Calu3 (cell line): ENCODE measurements at regions not wholly inside any gene's neighbourhood (a gene's known extent, or its start where the extent isn't known, plus 50 kb on each side); places are given as distances from the start of the nearest gene placed in this dataset.

Source experiments
- BruUV-seq: library from RNA; stranded (reverse); fragments of 400-500 nt; replicated peaks from 2 replicates; lab custom pipeline; 2021; lab: Mats Ljungman, UMichigan
- CTCF ChIA-PET: fragments of 300-600 bp; sonication (Branson Sonifier 250); formaldehyde crosslinking; loops from one replicate; lab custom pipeline; 2022; ENCODE audit warnings: antibody characterized with exemption; lab: Charles Lee
- DNase-seq: peaks from one replicate; pipeline ENCODE4 v3.0.0; 2022
- H3K27ac Mint-ChIP-seq: one replicate; pipeline ENCODE4 v1.8.0; 2022; ENCODE audit warnings: mixed read lengths; ENCODE audit not compliant: unreplicated experiment
- H3K27me3 Mint-ChIP-seq: one replicate; pipeline ENCODE4 v1.8.0; 2022; ENCODE audit warnings: mixed read lengths; ENCODE audit not compliant: unreplicated experiment
- H3K36me3 Mint-ChIP-seq: one replicate; pipeline ENCODE4 v1.8.0; 2022; ENCODE audit warnings: mild to moderate bottlenecking, moderate library complexity, mixed read lengths; ENCODE audit not compliant: insufficient read depth, unreplicated experiment
- H3K4me1 Mint-ChIP-seq: one replicate; pipeline ENCODE4 v1.8.0; 2022; ENCODE audit warnings: mild to moderate bottlenecking, low read depth, mixed read lengths; ENCODE audit not compliant: unreplicated experiment
- H3K4me3 Mint-ChIP-seq: one replicate; pipeline ENCODE4 v1.8.0; 2022; ENCODE audit warnings: mild to moderate bottlenecking, low read depth, moderate library complexity, mixed read lengths; ENCODE audit not compliant: unreplicated experiment
- H3K9me3 Mint-ChIP-seq: one replicate; pipeline ENCODE4 v1.8.0; 2022; ENCODE audit warnings: low read depth, mixed read lengths; ENCODE audit not compliant: unreplicated experiment
- intact Hi-C: fragments of 100-400 bp; cut with micrococcal nuclease; formaldehyde crosslinking; loops from one replicate; pipeline ENCODE4 v1.10.0; 2022; ENCODE audit not compliant: unreplicated experiment
- TF ChIP-seq, protein P1 (sequence below): fragments of 200-600 bp; IDR thresholded peaks from one replicate; pipeline ENCODE4 v1.8.0; 2022; ENCODE audit warnings: antibody characterized with exemption; ENCODE audit not compliant: unreplicated experiment

DNA sequence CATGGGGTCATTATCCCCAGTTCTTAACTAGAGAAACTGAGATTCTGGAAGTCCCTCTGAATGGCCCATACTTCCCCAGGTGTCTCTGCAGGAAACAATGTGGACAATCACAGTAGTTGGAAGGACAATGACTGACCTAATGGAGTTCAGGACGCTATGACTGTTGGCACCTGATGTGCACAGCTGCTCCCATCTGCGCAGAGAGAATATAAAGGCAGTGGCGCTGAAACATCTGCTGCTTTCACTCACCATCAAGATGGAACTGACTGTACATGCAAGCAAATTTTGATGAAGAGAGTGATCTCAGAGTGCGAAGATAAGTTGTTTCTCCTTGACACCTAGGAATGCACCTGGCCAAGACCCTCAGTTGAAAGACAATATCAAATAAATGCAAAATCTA lies 395.7 kb upstream of the ASIC2 start:
- intact Hi-C loops: no loop called here
- no peaks in the 10 kb centered on the region for H3K4me1 Mint-ChIP-seq
- no peaks in the 10 kb centered on the region for H3K9me3 Mint-ChIP-seq
- no peak overlapping the region for H3K4me3 Mint-ChIP-seq
- no peak for DNase-seq
- H3K27ac Mint-ChIP-seq: no peak overlapping the region
- H3K27me3 Mint-ChIP-seq: peaks cover 12% of the 10 kb centered on the region
- H3K36me3 Mint-ChIP-seq: no peaks in the 10 kb centered on the region
- TF ChIP-seq, protein P1, sequence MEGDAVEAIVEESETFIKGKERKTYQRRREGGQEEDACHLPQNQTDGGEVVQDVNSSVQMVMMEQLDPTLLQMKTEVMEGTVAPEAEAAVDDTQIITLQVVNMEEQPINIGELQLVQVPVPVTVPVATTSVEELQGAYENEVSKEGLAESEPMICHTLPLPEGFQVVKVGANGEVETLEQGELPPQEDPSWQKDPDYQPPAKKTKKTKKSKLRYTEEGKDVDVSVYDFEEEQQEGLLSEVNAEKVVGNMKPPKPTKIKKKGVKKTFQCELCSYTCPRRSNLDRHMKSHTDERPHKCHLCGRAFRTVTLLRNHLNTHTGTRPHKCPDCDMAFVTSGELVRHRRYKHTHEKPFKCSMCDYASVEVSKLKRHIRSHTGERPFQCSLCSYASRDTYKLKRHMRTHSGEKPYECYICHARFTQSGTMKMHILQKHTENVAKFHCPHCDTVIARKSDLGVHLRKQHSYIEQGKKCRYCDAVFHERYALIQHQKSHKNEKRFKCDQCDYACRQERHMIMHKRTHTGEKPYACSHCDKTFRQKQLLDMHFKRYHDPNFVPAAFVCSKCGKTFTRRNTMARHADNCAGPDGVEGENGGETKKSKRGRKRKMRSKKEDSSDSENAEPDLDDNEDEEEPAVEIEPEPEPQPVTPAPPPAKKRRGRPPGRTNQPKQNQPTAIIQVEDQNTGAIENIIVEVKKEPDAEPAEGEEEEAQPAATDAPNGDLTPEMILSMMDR: no peak
- BruUV-seq: no TSS peak
- CTCF ChIA-PET: no interaction called here

DNA sequence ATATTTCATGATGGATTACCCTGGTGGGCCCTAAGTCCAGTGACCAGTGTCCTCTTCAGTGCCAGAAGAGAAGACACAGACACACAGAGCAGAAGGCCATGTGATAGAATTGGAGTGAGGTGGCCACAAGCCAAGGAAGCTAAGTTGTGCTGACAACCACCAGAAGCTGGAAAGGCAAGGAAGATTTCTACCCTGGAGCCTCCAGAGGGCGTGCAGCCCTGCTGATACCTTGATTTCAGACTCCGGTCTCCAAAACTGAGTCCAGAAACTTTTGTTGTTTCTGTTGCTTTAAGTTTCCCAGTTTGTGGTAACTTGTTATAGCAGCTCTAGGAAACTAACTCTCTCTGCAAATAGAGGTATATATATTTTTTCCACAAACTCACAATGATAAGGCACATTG lies 396.6 kb upstream of the ASIC2 start:
- intact Hi-C loops: no loop called here
- H3K4me1 Mint-ChIP-seq: no peaks in the 10 kb centered on the region
- CTCF ChIA-PET: no interaction called here
- BruUV-seq: no TSS peak
- no peak for DNase-seq
- no peak overlapping the region for H3K4me3 Mint-ChIP-seq
- no peak overlapping the region for H3K27ac Mint-ChIP-seq
- H3K36me3 Mint-ChIP-seq: no peaks in the 10 kb centered on the region
- H3K9me3 Mint-ChIP-seq: no peaks in the 10 kb centered on the region
- peaks cover 22% of the 10 kb centered on the region for H3K27me3 Mint-ChIP-seq
- TF ChIP-seq, protein P1: no peak

DNA sequence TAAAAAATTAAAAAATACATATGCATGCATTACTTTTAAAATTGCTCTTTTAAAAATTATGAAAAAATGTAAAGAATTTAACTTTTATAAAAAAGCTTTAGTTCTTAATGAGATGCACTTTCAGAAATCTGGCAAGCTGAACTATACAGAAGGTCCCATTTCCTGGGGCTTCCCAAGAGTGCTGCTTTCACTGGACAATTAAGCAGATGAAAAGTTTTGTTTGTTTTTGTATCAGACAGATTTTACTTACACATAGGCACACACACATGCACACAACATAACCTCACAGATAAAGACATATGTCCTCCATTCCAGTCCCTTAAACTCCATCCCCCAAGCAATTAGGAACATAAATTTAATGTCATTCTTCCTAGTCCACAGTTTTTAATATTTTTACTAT lies 402.3 kb upstream of the ASIC2 start:
- H3K4me1 Mint-ChIP-seq: no peaks in the 10 kb centered on the region
- intact Hi-C loops: no loop called here
- no peak for DNase-seq
- no peaks in the 10 kb centered on the region for H3K9me3 Mint-ChIP-seq
- TF ChIP-seq, protein P1: no peak
- no peaks in the 10 kb centered on the region for H3K36me3 Mint-ChIP-seq
- no peak overlapping the region for H3K27ac Mint-ChIP-seq
- BruUV-seq: no TSS peak
- no peak overlapping the region for H3K4me3 Mint-ChIP-seq
- H3K27me3 Mint-ChIP-seq: peaks cover 53% of the 10 kb centered on the region
- CTCF ChIA-PET: no interaction called here

- intact Hi-C loops: no loop called here
- TF ChIP-seq, protein P1: no peak
- BruUV-seq: no TSS peak
- H3K4me1 Mint-ChIP-seq: no peaks in the 10 kb centered on the region
- H3K4me3 Mint-ChIP-seq: no peak overlapping the region
- H3K27ac Mint-ChIP-seq: no peak overlapping the region
- no peaks in the 10 kb centered on the region for H3K36me3 Mint-ChIP-seq
- peaks cover 59% of the 10 kb centered on the region for H3K27me3 Mint-ChIP-seq
- no peaks in the 10 kb centered on the region for H3K9me3 Mint-ChIP-seq
- DNase-seq: no peak
- CTCF ChIA-PET: no interaction called here
Observed at GRCh38 chr17:33696102-33696501, 403.0 kb upstream of the ASIC2 start.
